BE2C (cell line): ENCODE measurements at regions not wholly inside any gene's neighbourhood (a gene's known extent, or its start where the extent isn't known, plus 50 kb on each side); places are given as distances from the start of the nearest gene placed in this dataset.

Experiments
- DNase-seq: peaks from one replicate; pipeline ENCODE4 v3.0.0-alpha.2; 2020
- H3K27me3 ChIP-seq: fragments of 250-450 bp; sonication (Bioruptor Pico); 2 replicates; pipeline ENCODE4 v1.5.1; 2020; ENCODE audit warnings: mild to moderate bottlenecking
- H3K36me3 ChIP-seq: fragments of 250-450 bp; sonication (Bioruptor Pico); 2 replicates; pipeline ENCODE4 v1.5.1; 2020; ENCODE audit warnings: mild to moderate bottlenecking
- H3K4me1 ChIP-seq: fragments of 250-450 bp; sonication (Bioruptor Pico); 2 replicates; pipeline ENCODE4 v1.5.1; 2020
- H3K4me3 ChIP-seq: 2 replicates; pipeline ENCODE4 v1.5.1; 2011; ENCODE audit warnings: low read depth, low read length
- H3K9me3 ChIP-seq: fragments of 250-450 bp; sonication (Bioruptor Pico); 2 replicates; pipeline ENCODE4 v1.5.1; 2020
- TF ChIP-seq, protein P1 (sequence below): IDR thresholded peaks from 2 replicates; pipeline ENCODE4 v1.5.1; 2012; ENCODE audit warnings: mild to moderate bottlenecking, low read depth, low read length

DNA sequence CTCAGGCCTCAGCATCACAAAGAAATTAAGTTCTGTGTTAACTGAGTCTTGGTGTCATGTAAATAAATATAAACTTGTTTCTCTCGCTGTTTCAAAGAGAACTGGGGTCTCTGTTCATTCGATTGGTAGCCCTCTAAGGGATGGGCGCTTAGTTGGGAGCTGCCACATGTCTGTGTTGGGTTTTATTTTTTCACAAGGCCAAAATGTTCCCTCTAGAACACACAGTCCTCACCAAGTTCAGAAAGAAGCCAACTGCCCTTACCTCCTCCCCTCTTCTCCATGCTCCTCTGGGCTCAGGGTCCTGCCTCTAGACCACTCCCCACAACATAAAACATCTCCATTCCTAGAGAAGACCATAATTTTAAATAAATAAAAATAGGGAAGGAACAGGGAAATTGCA is 490.9 kb downstream of the TNS1 start:
- no peak for DNase-seq
- no peaks in the 10 kb centered on the region for H3K27me3 ChIP-seq
- H3K36me3 ChIP-seq = no peaks in the 10 kb centered on the region
- TF ChIP-seq, protein P1, sequence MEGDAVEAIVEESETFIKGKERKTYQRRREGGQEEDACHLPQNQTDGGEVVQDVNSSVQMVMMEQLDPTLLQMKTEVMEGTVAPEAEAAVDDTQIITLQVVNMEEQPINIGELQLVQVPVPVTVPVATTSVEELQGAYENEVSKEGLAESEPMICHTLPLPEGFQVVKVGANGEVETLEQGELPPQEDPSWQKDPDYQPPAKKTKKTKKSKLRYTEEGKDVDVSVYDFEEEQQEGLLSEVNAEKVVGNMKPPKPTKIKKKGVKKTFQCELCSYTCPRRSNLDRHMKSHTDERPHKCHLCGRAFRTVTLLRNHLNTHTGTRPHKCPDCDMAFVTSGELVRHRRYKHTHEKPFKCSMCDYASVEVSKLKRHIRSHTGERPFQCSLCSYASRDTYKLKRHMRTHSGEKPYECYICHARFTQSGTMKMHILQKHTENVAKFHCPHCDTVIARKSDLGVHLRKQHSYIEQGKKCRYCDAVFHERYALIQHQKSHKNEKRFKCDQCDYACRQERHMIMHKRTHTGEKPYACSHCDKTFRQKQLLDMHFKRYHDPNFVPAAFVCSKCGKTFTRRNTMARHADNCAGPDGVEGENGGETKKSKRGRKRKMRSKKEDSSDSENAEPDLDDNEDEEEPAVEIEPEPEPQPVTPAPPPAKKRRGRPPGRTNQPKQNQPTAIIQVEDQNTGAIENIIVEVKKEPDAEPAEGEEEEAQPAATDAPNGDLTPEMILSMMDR = no peak
- H3K4me3 ChIP-seq = no peak overlapping the region
- H3K4me1 ChIP-seq = peaks cover 33% of the 10 kb centered on the region
- no peaks in the 10 kb centered on the region for H3K9me3 ChIP-seq

DNA sequence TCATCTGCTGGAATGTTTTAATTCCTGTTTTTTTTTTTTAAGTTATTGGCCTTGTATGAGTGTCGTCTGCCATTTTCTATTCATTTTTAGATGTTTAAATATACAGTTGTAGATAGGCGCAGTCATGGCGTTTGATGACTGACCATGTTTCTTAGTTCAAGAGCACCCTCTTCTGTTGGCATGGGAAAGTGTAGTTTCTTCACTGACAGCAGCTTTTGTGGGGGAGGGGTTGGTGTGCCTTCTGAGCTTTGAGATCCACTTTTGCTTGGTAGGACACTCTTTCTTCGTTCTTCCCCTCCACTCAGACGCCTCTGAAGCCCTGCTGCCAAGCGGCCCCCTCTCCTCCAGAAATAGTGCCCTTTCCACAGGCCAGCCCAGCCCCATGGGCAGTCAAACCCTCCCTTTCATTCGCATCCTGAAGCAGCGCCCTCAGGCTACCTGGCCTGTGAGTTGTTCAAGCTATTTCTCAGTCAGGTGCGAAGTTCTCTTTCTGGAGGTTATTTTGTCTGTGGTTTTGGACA is 492.0 kb downstream of the TNS1 start:
- Histone ChIP-seq H3K27me3 (no peaks in the 10 kb centered on the region), H3K4me3 (peak overlapping the region; percentile 23), H3K4me1 (peaks cover 30% of the 10 kb centered on the region), H3K36me3 (no peaks in the 10 kb centered on the region), H3K9me3 (no peaks in the 10 kb centered on the region)
- TF ChIP-seq, protein P1 = peak; percentile 89
- peak; percentile 81 for DNase-seq

DNA sequence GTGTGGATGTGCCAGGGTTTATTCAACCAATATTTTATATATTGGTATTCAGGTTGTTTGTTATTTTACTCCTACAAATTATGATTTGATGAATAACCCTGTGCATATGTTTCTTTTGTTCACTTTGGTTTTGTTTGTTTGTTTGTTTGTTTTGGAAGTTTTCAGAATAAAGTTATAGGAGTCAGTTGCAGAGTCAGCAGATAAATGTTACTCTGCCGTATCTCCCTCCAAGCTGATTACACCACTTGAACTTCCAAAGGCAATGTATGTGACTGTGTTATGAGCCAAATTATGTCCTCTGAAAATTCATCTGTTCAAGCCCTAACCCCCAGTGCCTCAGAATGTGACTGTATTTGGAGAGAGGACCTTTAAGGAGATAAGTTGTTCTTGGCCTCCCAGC is 497.5 kb downstream of the TNS1 start:
- Histone ChIP-seq H3K36me3 (no peaks in the 10 kb centered on the region), H3K27me3 (no peaks in the 10 kb centered on the region), H3K4me3 (no peak overlapping the region), H3K4me1 (peaks cover 3% of the 10 kb centered on the region), H3K9me3 (no peaks in the 10 kb centered on the region; the same call in 1 of the 2 replicates)
- no peak for DNase-seq
- TF ChIP-seq, protein P1 = no peak

DNA sequence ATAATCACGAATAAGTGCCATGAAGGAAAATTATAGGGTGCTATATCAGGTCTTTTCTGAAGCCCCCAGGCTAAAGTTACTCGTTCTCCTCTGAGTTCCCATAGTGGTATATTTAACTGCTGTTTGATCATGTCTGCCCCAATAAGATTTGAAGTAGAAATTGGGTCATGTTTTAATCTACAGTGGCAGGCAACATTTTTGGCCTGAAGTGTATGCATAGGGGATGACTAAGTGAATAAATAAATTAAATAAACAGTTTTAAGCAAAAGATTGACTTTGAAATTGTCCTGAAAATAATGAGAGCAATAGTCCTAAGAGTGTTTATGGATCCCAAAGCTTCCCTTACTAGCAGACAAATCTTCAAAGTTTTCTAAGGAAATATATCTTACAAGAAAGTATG is 500.9 kb downstream of the TNS1 start:
- Histone ChIP-seq H3K27me3 (no peaks in the 10 kb centered on the region), H3K4me3 (no peak overlapping the region), H3K4me1 (no peaks in the 10 kb centered on the region), H3K36me3 (no peaks in the 10 kb centered on the region), H3K9me3 (no peaks in the 10 kb centered on the region; the same call in 1 of the 2 replicates)
- TF ChIP-seq, protein P1 = no peak
- DNase-seq = no peak

GRCh38 chr2:217497843-217498377 is 504.9 kb downstream of the TNS1 start:
- DNase-seq = no peak

DNA sequence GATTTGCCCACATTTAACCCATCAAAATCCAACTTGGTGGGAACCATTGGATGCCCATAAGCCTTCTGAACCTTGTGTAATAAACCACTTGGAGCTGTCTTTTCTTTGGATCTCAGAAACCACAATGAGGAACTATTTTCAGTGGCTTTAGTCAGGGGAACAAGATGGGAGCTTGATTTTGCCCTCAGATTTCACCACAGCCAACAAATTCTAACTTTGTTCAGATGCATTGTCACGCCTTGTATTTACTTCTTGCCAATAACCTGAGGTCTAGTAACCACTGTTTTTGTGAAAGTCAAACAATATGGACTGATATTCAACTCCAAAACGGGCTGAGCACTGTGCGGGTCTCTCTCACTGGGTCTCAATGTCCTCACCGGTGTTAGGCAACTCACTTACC is 508.2 kb downstream of the TNS1 start:
- H3K36me3 ChIP-seq = no peaks in the 10 kb centered on the region
- DNase-seq = no peak

More at GRCh38 chr2:217497843-217498377, 504.9 kb downstream of the TNS1 start:
- H3K4me3 ChIP-seq = no peak overlapping the region
- TF ChIP-seq, protein P1 = no peak
- H3K4me1 ChIP-seq = no peaks in the 10 kb centered on the region
- H3K9me3 ChIP-seq = no peaks in the 10 kb centered on the region
- no peaks in the 10 kb centered on the region for H3K36me3 ChIP-seq
- no peaks in the 10 kb centered on the region for H3K27me3 ChIP-seq

More for the DNA sequence above, 508.2 kb downstream of the TNS1 start:
- no peaks in the 10 kb centered on the region for H3K27me3 ChIP-seq
- no peaks in the 10 kb centered on the region for H3K4me1 ChIP-seq
- H3K9me3 ChIP-seq = no peaks in the 10 kb centered on the region
- H3K4me3 ChIP-seq = no peak overlapping the region
- TF ChIP-seq, protein P1 = no peak
